ENCODE measurements at regions not wholly inside any gene's neighbourhood (a gene's known extent, or its start where the extent isn't known, plus 50 kb on each side); places are given as distances from the start of the nearest gene placed in this dataset.
"Not testable (repeated sequence)": the region's sequence is repeated elsewhere in the genome, so short reads cannot be mapped to it uniquely, and the experiment has no call there.

GRCh38 chr5:62900976-62901375 lies 322.4 kb downstream of the LRRC70 start:
- H3K4me3 ChIP-seq (ENCODE audit: low read length), result no peak overlapping the region
- WGBS (ENCODE audit: insufficient coverage, low lambda C conversion rate), result no CpG with 5 or more reads among the region's 1 CpG
- H3K27me3 ChIP-seq (ENCODE audit: control insufficient read depth, insufficient read depth, low read length), result no peaks in the 10 kb centered on the region
- H3K9me3 ChIP-seq (ENCODE audit: control insufficient read depth, low read depth, low read length), result no peaks in the 10 kb centered on the region
- no peak overlapping the region for H3K27ac ChIP-seq (ENCODE audit: low read length)
- no peaks in the 10 kb centered on the region for H3K36me3 ChIP-seq (ENCODE audit: control insufficient read depth, insufficient read depth, low read length)
- H3K4me1 ChIP-seq (ENCODE audit: control insufficient read depth, insufficient read depth, low read length), result no peaks in the 10 kb centered on the region
- no peak for DNase-seq

GRCh38 chr5:62896121-62896893 lies 317.7 kb downstream of the LRRC70 start:
- H3K36me3 ChIP-seq (ENCODE audit: control insufficient read depth, insufficient read depth, low read length), result no peaks in the 10 kb centered on the region
- H3K27ac ChIP-seq (ENCODE audit: low read length), result no peak overlapping the region
- H3K4me3 ChIP-seq (ENCODE audit: low read length), result no peak overlapping the region
- no peaks in the 10 kb centered on the region for H3K9me3 ChIP-seq (ENCODE audit: control insufficient read depth, low read depth, low read length)
- no peaks in the 10 kb centered on the region for H3K4me1 ChIP-seq (ENCODE audit: control insufficient read depth, insufficient read depth, low read length)
- no peak for DNase-seq
- no CpG with 5 or more reads among the region's 8 CpGs for WGBS (ENCODE audit: insufficient coverage, low lambda C conversion rate)
- H3K27me3 ChIP-seq (ENCODE audit: control insufficient read depth, insufficient read depth, low read length), result no peaks in the 10 kb centered on the region

GRCh38 chr5:62886603-62887315 lies 308.1 kb downstream of the LRRC70 start:
- no peaks in the 10 kb centered on the region for H3K36me3 ChIP-seq (ENCODE audit: control insufficient read depth, insufficient read depth, low read length)
- H3K27ac ChIP-seq (ENCODE audit: low read length), result no peak overlapping the region
- peaks cover 10% of the 10 kb centered on the region for H3K4me1 ChIP-seq (ENCODE audit: control insufficient read depth, insufficient read depth, low read length)
- no peaks in the 10 kb centered on the region for H3K9me3 ChIP-seq (ENCODE audit: control insufficient read depth, low read depth, low read length)
- H3K27me3 ChIP-seq (ENCODE audit: control insufficient read depth, insufficient read depth, low read length), result no peaks in the 10 kb centered on the region
- no peak for DNase-seq
- no peak overlapping the region for H3K4me3 ChIP-seq (ENCODE audit: low read length)
- WGBS (ENCODE audit: insufficient coverage, low lambda C conversion rate), result 90% methylated on average over 2 of the region's 5 CpGs

- H3K27ac ChIP-seq (ENCODE audit: low read length); DNase-seq; H3K27me3 ChIP-seq (ENCODE audit: control insufficient read depth, insufficient read depth, low read length); H3K36me3 ChIP-seq (ENCODE audit: control insufficient read depth, insufficient read depth, low read length); H3K9me3 ChIP-seq (ENCODE audit: control insufficient read depth, low read depth, low read length); H3K4me1 ChIP-seq (ENCODE audit: control insufficient read depth, insufficient read depth, low read length); H3K4me3 ChIP-seq (ENCODE audit: low read length): not testable (repeated sequence)
- WGBS (ENCODE audit: insufficient coverage, low lambda C conversion rate), result no CpG with 5 or more reads among the region's 5 CpGs
Measured at GRCh38 chr5:62837330-62837729, 258.7 kb downstream of the LRRC70 start.

- Histone ChIP-seq H3K36me3 (ENCODE audit: control insufficient read depth, insufficient read depth, low read length) (no peaks in the 10 kb centered on the region), H3K9me3 (ENCODE audit: control insufficient read depth, low read depth, low read length) (no peaks in the 10 kb centered on the region), H3K27me3 (ENCODE audit: control insufficient read depth, insufficient read depth, low read length) (no peaks in the 10 kb centered on the region), H3K4me1 (ENCODE audit: control insufficient read depth, insufficient read depth, low read length) (no peaks in the 10 kb centered on the region), H3K27ac (ENCODE audit: low read length) (no peak overlapping the region), H3K4me3 (ENCODE audit: low read length) (no peak overlapping the region)
- no peak for DNase-seq
- 100% methylated on average over 1 of the region's 2 CpGs for WGBS (ENCODE audit: insufficient coverage, low lambda C conversion rate)
Measured at GRCh38 chr5:62829604-62829986, 251.0 kb downstream of the LRRC70 start.

GRCh38 chr5:62828742-62829603 lies 250.4 kb downstream of the LRRC70 start:
- Histone ChIP-seq H3K27ac (ENCODE audit: low read length) (no peak overlapping the region), H3K27me3 (ENCODE audit: control insufficient read depth, insufficient read depth, low read length) (no peaks in the 10 kb centered on the region), H3K36me3 (ENCODE audit: control insufficient read depth, insufficient read depth, low read length) (no peaks in the 10 kb centered on the region), H3K4me1 (ENCODE audit: control insufficient read depth, insufficient read depth, low read length) (no peaks in the 10 kb centered on the region), H3K4me3 (ENCODE audit: low read length) (no peak overlapping the region), H3K9me3 (ENCODE audit: control insufficient read depth, low read depth, low read length) (no peaks in the 10 kb centered on the region)
- no peak for DNase-seq
- WGBS (ENCODE audit: insufficient coverage, low lambda C conversion rate), result 100% methylated on average over 1 of the region's 5 CpGs

GRCh38 chr5:62825623-62826220 lies 247.1 kb downstream of the LRRC70 start:
- Histone ChIP-seq H3K4me1 (ENCODE audit: control insufficient read depth, insufficient read depth, low read length) (no peaks in the 10 kb centered on the region), H3K27ac (ENCODE audit: low read length) (no peak overlapping the region), H3K9me3 (ENCODE audit: control insufficient read depth, low read depth, low read length) (no peaks in the 10 kb centered on the region), H3K36me3 (ENCODE audit: control insufficient read depth, insufficient read depth, low read length) (no peaks in the 10 kb centered on the region), H3K27me3 (ENCODE audit: control insufficient read depth, insufficient read depth, low read length) (no peaks in the 10 kb centered on the region), H3K4me3 (ENCODE audit: low read length) (no peak overlapping the region)
- no peak for DNase-seq
- WGBS (ENCODE audit: insufficient coverage, low lambda C conversion rate), result 95% methylated on average over 3 of the region's 5 CpGs

- no peak for DNase-seq
- H3K27ac ChIP-seq (ENCODE audit: low read length), result no peak overlapping the region
- 92% methylated on average over 2 of the region's 3 CpGs for WGBS (ENCODE audit: insufficient coverage, low lambda C conversion rate)
- no peak overlapping the region for H3K4me3 ChIP-seq (ENCODE audit: low read length)
- H3K9me3 ChIP-seq (ENCODE audit: control insufficient read depth, low read depth, low read length), result no peaks in the 10 kb centered on the region
- H3K27me3 ChIP-seq (ENCODE audit: control insufficient read depth, insufficient read depth, low read length), result no peaks in the 10 kb centered on the region
- H3K4me1 ChIP-seq (ENCODE audit: control insufficient read depth, insufficient read depth, low read length), result no peaks in the 10 kb centered on the region
- no peaks in the 10 kb centered on the region for H3K36me3 ChIP-seq (ENCODE audit: control insufficient read depth, insufficient read depth, low read length)
Measured at GRCh38 chr5:62824936-62825335, 246.3 kb downstream of the LRRC70 start.

- H3K4me1 ChIP-seq (ENCODE audit: control insufficient read depth, insufficient read depth, low read length), result not testable (repeated sequence)
Measured at GRCh38 chr5:62817043-62817442, 238.4 kb downstream of the LRRC70 start.

GRCh38 chr5:62814991-62815390 lies 236.4 kb downstream of the LRRC70 start:
- no peaks in the 10 kb centered on the region for H3K4me1 ChIP-seq (ENCODE audit: control insufficient read depth, insufficient read depth, low read length)

More at GRCh38 chr5:62817043-62817442, 238.4 kb downstream of the LRRC70 start:
- WGBS (ENCODE audit: insufficient coverage, low lambda C conversion rate), result no CpG with 5 or more reads among the region's 8 CpGs
- not testable (repeated sequence) for H3K27me3 ChIP-seq (ENCODE audit: control insufficient read depth, insufficient read depth, low read length); DNase-seq; H3K9me3 ChIP-seq (ENCODE audit: control insufficient read depth, low read depth, low read length); H3K27ac ChIP-seq (ENCODE audit: low read length); H3K4me3 ChIP-seq (ENCODE audit: low read length); H3K36me3 ChIP-seq (ENCODE audit: control insufficient read depth, insufficient read depth, low read length)

More at GRCh38 chr5:62814991-62815390, 236.4 kb downstream of the LRRC70 start:
- H3K9me3 ChIP-seq (ENCODE audit: control insufficient read depth, low read depth, low read length), result no peaks in the 10 kb centered on the region
- no peaks in the 10 kb centered on the region for H3K27me3 ChIP-seq (ENCODE audit: control insufficient read depth, insufficient read depth, low read length)
- 60% methylated on average over 1 of the region's 2 CpGs for WGBS (ENCODE audit: insufficient coverage, low lambda C conversion rate)
- no peak for DNase-seq
- no peak overlapping the region for H3K27ac ChIP-seq (ENCODE audit: low read length)
- no peaks in the 10 kb centered on the region for H3K36me3 ChIP-seq (ENCODE audit: control insufficient read depth, insufficient read depth, low read length)
- no peak overlapping the region for H3K4me3 ChIP-seq (ENCODE audit: low read length)

All from large intestine (tissue), 3 donors.